ENCODE measurements at regions not wholly inside any gene's neighbourhood (a gene's known extent, or its start where the extent isn't known, plus 50 kb on each side); places are given as distances from the start of the nearest gene placed in this dataset.

GRCh38 chr3:44033123-44033522, 208.6 kb upstream of the TOPAZ1 start:
- intact Hi-C loops (cut with DNase I, micrococcal nuclease) = no loop called here
- no peak for DNase-seq
- TF ChIP-seq CTCF (IDR thresholded peaks at IDR 0.05) = no peak
- Histone ChIP-seq H3K4me1 (ENCODE audit: low read depth) (no peaks in the 10 kb centered on the region), H3K36me3 (ENCODE audit: low read depth) (no peaks in the 10 kb centered on the region), H3K9me3 (no peaks in the 10 kb centered on the region), H3K4me3 (no peak overlapping the region)
- ATAC-seq = no peak

GRCh38 chr3:44036850-44037249, 204.8 kb upstream of the TOPAZ1 start:
- no peak overlapping the region for H3K4me3 ChIP-seq
- H3K9me3 ChIP-seq = no peaks in the 10 kb centered on the region
- DNase-seq (no peak), ATAC-seq (no peak)
- intact Hi-C loops (cut with DNase I, micrococcal nuclease) = no loop called here
- no peak for TF ChIP-seq CTCF (IDR thresholded peaks at IDR 0.05)
- H3K4me1 ChIP-seq (ENCODE audit: low read depth) = no peaks in the 10 kb centered on the region
- no peaks in the 10 kb centered on the region for H3K36me3 ChIP-seq (ENCODE audit: low read depth)

GRCh38 chr3:44039006-44039405, 202.7 kb upstream of the TOPAZ1 start:
- Histone ChIP-seq H3K9me3 (no peaks in the 10 kb centered on the region), H3K4me3 (no peak overlapping the region), H3K4me1 (ENCODE audit: low read depth) (no peaks in the 10 kb centered on the region), H3K36me3 (ENCODE audit: low read depth) (no peaks in the 10 kb centered on the region)
- DNase-seq = no peak
- no peak for TF ChIP-seq CTCF (IDR thresholded peaks at IDR 0.05)
- intact Hi-C loops (cut with DNase I, micrococcal nuclease) = no loop called here
- ATAC-seq = no peak

- no peak for ATAC-seq
- no peaks in the 10 kb centered on the region for H3K4me1 ChIP-seq (ENCODE audit: low read depth)
- H3K4me3 ChIP-seq = no peak overlapping the region
- H3K9me3 ChIP-seq = no peaks in the 10 kb centered on the region
- no peak for TF ChIP-seq CTCF (IDR thresholded peaks at IDR 0.05)
- no peaks in the 10 kb centered on the region for H3K36me3 ChIP-seq (ENCODE audit: low read depth)
- no peak for DNase-seq
- intact Hi-C loops (cut with DNase I, micrococcal nuclease) = no loop called here
Observed at GRCh38 chr3:44041726-44042125, 200.0 kb upstream of the TOPAZ1 start.

- intact Hi-C loops (cut with DNase I, micrococcal nuclease) = no loop called here
- DNase-seq (no peak), ATAC-seq (no peak)
- Histone ChIP-seq H3K9me3 (no peaks in the 10 kb centered on the region), H3K4me1 (ENCODE audit: low read depth) (no peaks in the 10 kb centered on the region), H3K36me3 (ENCODE audit: low read depth) (no peaks in the 10 kb centered on the region), H3K4me3 (no peak overlapping the region)
- TF ChIP-seq CTCF (IDR thresholded peaks at IDR 0.05) = no peak
Observed at GRCh38 chr3:44042772-44043171, 198.9 kb upstream of the TOPAZ1 start.
